B cell (primary cell): ENCODE measurements at regions not wholly inside any gene's neighbourhood (a gene's known extent, or its start where the extent isn't known, plus 50 kb on each side); places are given as distances from the start of the nearest gene placed in this dataset.

Experiments
- EZH2 ChIP-seq: IDR thresholded peaks from 2 replicates; pipeline ENCODE4 v1.6.1; 2012; ENCODE audit warnings: borderline replicate concordance, low read depth, mild to moderate bottlenecking, moderate library complexity, low read length; ENCODE audit not compliant: insufficient read depth, poor library complexity, severe bottlenecking
- TF ChIP-seq, protein P1 (sequence below): fragments of 200-600 bp; IDR thresholded peaks from one replicate; pipeline ENCODE4 v1.8.0; 2022; ENCODE audit warnings: antibody characterized with exemption, mild to moderate bottlenecking

DNA sequence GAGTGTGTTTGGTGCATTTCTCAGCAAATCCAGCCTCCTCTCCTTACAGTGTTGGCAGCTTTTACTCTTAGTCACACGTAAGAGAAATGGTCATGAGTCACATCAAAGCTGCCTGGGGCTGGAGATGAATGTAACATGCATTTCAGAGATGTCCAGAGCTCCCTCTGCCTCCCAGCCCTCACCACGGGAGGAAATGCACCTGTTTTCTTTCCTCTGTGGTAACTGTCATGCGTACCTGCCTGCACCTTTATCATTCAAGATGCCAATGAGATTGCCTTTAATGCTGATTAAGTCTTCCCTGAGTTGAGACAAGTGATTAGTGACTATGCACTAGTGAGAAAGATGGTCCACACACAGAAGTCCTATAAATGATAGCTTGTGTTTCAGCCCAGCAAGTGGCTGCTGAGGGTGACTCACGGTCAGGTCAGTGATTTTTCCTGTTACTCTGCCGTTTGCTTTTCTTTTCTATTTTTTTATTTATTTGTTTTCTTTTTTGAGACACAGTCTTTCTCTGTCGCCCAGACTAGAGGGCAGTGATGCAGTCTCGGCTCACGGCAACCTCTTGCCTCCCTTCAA lies 277.3 kb upstream of the FMN2 start:
- TF ChIP-seq, protein P1, sequence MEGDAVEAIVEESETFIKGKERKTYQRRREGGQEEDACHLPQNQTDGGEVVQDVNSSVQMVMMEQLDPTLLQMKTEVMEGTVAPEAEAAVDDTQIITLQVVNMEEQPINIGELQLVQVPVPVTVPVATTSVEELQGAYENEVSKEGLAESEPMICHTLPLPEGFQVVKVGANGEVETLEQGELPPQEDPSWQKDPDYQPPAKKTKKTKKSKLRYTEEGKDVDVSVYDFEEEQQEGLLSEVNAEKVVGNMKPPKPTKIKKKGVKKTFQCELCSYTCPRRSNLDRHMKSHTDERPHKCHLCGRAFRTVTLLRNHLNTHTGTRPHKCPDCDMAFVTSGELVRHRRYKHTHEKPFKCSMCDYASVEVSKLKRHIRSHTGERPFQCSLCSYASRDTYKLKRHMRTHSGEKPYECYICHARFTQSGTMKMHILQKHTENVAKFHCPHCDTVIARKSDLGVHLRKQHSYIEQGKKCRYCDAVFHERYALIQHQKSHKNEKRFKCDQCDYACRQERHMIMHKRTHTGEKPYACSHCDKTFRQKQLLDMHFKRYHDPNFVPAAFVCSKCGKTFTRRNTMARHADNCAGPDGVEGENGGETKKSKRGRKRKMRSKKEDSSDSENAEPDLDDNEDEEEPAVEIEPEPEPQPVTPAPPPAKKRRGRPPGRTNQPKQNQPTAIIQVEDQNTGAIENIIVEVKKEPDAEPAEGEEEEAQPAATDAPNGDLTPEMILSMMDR = no peak
- no peak for TF ChIP-seq EZH2
